Aorta (tissue), 5 donors: ENCODE measurements at regions not wholly inside any gene's neighbourhood (a gene's known extent, or its start where the extent isn't known, plus 50 kb on each side); places are given as distances from the start of the nearest gene placed in this dataset.

ENCODE experiments used
- ATAC-seq: fragments of 200-7000 bp; cut with Tn5 transposase; one replicate; pipeline ENCODE4 v1.9.1; 2022; ENCODE audit warnings: moderate library complexity; ENCODE audit not compliant: low FRiP score
- DNase-seq, 2 donors: peaks; one replicate each; pipeline ENCODE4 v3.0.0-alpha.2; 2020
- H3K27ac ChIP-seq, 2 donors: one replicate each; pipeline ENCODE4 v1.5.1; 2013; ENCODE audit warnings: low read length in 2 of 2, mild to moderate bottlenecking in 2 of 2, moderate library complexity in 2 of 2, control low read depth in 1 of 2, inconsistent platforms in 1 of 2, low read depth in 1 of 2
- H3K27me3 ChIP-seq, 2 donors: one replicate each; pipeline ENCODE4 v1.6.1; 2013; ENCODE audit warnings: control low read depth in 1 of 2, low read length in 1 of 2, mild to moderate bottlenecking in 1 of 2, moderate library complexity in 1 of 2; ENCODE audit not compliant: insufficient read depth in 2 of 2, control insufficient read depth in 1 of 2
- H3K36me3 ChIP-seq, 2 donors: one replicate each; pipeline ENCODE4 v1.6.1; 2013; ENCODE audit warnings: control low read depth in 1 of 2, low read length in 1 of 2, mild to moderate bottlenecking in 1 of 2; ENCODE audit not compliant: insufficient read depth in 2 of 2, control insufficient read depth in 1 of 2
- H3K4me1 ChIP-seq, 2 donors: one replicate each; pipeline ENCODE4 v1.6.1; 2013; ENCODE audit warnings: low read length in 2 of 2, control low read depth in 1 of 2, mild to moderate bottlenecking in 1 of 2, moderate library complexity in 1 of 2; ENCODE audit not compliant: insufficient read depth in 2 of 2, control insufficient read depth in 1 of 2
- H3K4me3 ChIP-seq, 2 donors: one replicate each; pipeline ENCODE4 v1.5.1; 2013; ENCODE audit warnings: low read length in 2 of 2, control low read depth in 1 of 2, mild to moderate bottlenecking in 1 of 2
- H3K9me3 ChIP-seq: one replicate; pipeline ENCODE4 v1.6.1; 2013; ENCODE audit warnings: mild to moderate bottlenecking, low read length; ENCODE audit not compliant: control insufficient read depth
- WGBS, 2 donors: extraction: QIAGEN DNeasy Blood & Tissue Kit; methylation state at CpG; one replicate each; pipeline ENCODE4 v1.1.7; 2013; 5-methylcytosine and 5-hydroxymethylcytosine counted together
- intact Hi-C, 2 donors: fragments of 100-400 bp; cut with DNase I; formaldehyde crosslinking; loops; one replicate each; pipeline versions ENCODE4 v1.14.2 to v1.15.0; 2022
- donor health status: healthy with polysubstance abuse.
- donor health status: Bipolar disorder and iron deficiency.
- donor health status: DM: no; HTN: no; CAD: no.
- donor health status: DM: no; HTN: no; CAD: no.
- donor health status: DM: yes; HTN: yes; CAD: no.

DNA sequence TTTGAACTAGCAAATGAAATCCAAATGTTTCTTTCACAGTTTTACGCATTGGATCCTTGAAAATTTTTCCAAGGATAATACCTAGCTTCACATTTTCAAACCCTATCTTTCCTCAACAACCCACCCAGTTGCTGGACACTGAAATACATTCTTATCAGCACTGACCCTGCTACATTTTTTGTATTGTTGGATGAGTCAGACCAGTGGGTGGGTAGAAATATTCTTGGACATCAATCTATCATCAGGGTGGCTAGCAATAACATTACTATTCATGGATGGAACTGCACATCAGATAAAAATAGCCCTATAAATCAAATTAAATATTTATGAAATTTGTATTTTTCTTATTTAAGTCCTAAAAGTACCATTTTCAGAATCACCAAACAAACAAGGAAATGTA is 407.4 kb upstream of the IZUMO3 start:
- ATAC-seq (no peak), DNase-seq (no peak)
- Histone ChIP-seq H3K9me3 (no peaks in the 10 kb centered on the region), H3K4me3 (no peak overlapping the region), H3K27me3 (no peaks in the 10 kb centered on the region), H3K4me1 (no peaks in the 10 kb centered on the region), H3K36me3 (no peaks in the 10 kb centered on the region), H3K27ac (no peak overlapping the region)
- WGBS, 2 donors = 56 to 67% methylated on average over 1 of the region's 1 CpG
- intact Hi-C loops = no loop called here

DNA sequence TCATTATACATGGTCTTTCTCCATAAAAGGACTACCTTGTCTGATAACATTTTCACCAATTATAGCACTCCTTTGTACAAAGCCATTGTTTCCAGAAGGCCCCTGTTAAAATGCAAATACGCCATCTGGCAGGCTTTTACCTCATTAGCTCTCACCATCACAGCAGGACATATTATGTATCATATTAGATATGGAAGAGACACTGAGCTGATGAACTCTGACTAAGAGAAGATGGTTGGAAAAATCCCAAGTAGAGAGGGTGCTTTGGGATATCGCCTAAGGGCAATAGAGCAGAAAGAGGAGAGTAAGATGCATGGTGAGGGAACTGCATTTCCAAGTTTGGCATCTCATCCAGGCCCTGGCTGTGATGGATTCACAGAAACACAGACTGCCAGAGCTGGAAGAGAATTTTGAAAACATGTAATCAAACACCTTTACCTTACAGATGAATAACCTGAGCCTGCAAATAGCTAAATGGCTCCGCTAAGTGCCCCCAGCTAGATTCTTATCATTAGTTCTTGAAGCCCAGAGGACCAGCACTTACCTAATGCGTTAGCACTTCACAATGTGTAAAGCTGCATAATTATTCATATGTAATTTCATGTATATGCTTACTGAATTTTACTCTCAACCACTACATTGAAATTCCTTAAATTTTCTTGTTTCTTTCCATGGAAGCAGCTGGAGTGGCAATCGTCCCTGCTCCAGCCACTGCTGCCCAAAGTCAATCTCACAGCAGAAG is 393.6 kb upstream of the IZUMO3 start:
- Histone ChIP-seq H3K27me3 (no peaks in the 10 kb centered on the region), H3K9me3 (peaks cover 1% of the 10 kb centered on the region), H3K4me3 (no peak overlapping the region), H3K27ac (no peak overlapping the region), H3K4me1 (no peaks in the 10 kb centered on the region), H3K36me3 (no peaks in the 10 kb centered on the region)
- DNase-seq = no peak
- ATAC-seq = no peak
- 71 to 72% methylated on average over 5 of the region's 5 CpGs for WGBS, 2 donors
- intact Hi-C loops = no loop called here

DNA sequence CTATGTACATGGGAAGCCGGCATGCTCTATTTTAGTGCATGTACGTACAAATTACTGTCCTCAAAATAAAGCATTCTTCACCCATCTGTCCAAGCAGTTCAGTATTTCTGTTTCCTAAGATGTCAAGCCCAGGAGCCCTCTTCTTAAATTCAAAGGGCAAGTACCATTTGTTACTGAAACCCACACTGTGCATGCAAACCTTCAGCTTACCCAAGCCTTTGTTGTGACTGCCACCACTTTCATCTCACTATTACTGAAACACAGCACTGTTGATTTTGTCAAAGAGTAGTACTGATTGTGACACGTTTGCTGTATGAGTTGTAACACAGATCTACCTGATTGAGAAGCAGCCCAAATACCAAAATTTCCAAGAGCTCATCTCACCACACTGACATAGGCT is 390.4 kb upstream of the IZUMO3 start:
- no peak overlapping the region for H3K4me3 ChIP-seq
- intact Hi-C loops = no loop called here
- no peaks in the 10 kb centered on the region for H3K27me3 ChIP-seq
- no peak for ATAC-seq
- H3K4me1 ChIP-seq = no peaks in the 10 kb centered on the region
- H3K27ac ChIP-seq = no peak overlapping the region
- H3K9me3 ChIP-seq = no peaks in the 10 kb centered on the region
- DNase-seq = no peak
- 61 to 69% methylated on average over 3 of the region's 3 CpGs for WGBS, 2 donors
- H3K36me3 ChIP-seq = no peaks in the 10 kb centered on the region

- Histone ChIP-seq H3K4me3 (no peak overlapping the region), H3K9me3 (no peaks in the 10 kb centered on the region)
- 78 to 87% methylated on average over 2 of the region's 2 CpGs for WGBS, 2 donors
Observed at GRCh38 chr9:24932785-24933184, 387.1 kb upstream of the IZUMO3 start.

DNA sequence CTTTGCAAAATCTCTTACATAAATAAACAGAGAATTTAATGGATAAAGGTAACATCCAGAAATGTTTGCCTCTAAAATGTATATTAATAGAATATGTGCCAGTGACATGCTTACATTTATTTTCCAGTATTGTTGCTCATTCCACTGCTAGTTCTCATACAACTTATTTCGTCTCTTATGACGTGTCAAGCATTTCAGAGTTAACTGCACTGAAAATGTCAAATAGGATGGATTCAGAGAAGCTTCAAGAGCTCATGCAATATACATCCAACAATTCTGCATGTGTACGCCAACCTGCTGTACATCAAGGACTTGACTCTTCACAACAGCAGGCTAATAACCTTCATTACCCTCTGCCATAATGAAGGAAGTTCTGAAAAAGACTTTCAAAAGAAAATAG is 386.2 kb upstream of the IZUMO3 start:
- Histone ChIP-seq H3K4me3 (no peak overlapping the region), H3K9me3 (no peaks in the 10 kb centered on the region), H3K27ac (no peak overlapping the region), H3K4me1 (no peaks in the 10 kb centered on the region), H3K27me3 (no peaks in the 10 kb centered on the region), H3K36me3 (no peaks in the 10 kb centered on the region)
- no peak for DNase-seq
- WGBS, 2 donors = 49 to 54% methylated on average over 3 of the region's 3 CpGs
- no peak for ATAC-seq
- intact Hi-C loops = no loop called here

More at GRCh38 chr9:24932785-24933184, 387.1 kb upstream of the IZUMO3 start:
- Histone ChIP-seq H3K27me3 (no peaks in the 10 kb centered on the region), H3K27ac (no peak overlapping the region), H3K36me3 (no peaks in the 10 kb centered on the region), H3K4me1 (no peaks in the 10 kb centered on the region)
- intact Hi-C loops = no loop called here
- no peak for DNase-seq
- no peak for ATAC-seq

DNA sequence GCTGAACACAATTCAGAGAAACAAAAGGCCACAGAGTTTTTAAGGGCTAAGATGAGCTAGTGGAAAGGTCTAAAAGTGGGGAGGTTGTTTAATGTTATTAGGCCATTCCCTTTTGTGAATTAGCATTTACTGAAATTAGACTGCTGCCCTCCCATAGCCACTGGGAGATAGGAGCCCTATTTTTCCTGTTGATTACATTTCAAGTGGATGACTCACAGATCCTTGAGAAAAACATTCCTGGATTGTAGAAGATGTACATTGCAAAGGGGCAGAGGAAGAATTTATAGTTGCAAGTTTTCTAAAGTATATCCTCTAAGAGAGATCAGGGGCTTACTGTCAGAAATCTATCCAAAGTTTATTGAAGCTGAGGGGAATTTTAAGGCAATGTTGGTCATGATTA is 367.1 kb upstream of the IZUMO3 start:
- H3K4me1 ChIP-seq = no peaks in the 10 kb centered on the region
- no peaks in the 10 kb centered on the region for H3K27me3 ChIP-seq
- H3K9me3 ChIP-seq = no peaks in the 10 kb centered on the region
- ATAC-seq (no peak), DNase-seq (no peak)
- H3K36me3 ChIP-seq = no peaks in the 10 kb centered on the region
- no peak overlapping the region for H3K4me3 ChIP-seq
- H3K27ac ChIP-seq = no peak overlapping the region
- intact Hi-C loops = no loop called here

GRCh38 chr9:24901319-24901718 is 355.6 kb upstream of the IZUMO3 start:
- intact Hi-C loops = no loop called here

GRCh38 chr9:24900179-24900578 is 354.5 kb upstream of the IZUMO3 start:
- DNase-seq = no peak
- H3K36me3 ChIP-seq = no peaks in the 10 kb centered on the region
- no peaks in the 10 kb centered on the region for H3K4me1 ChIP-seq
- intact Hi-C loops = no loop called here
- no peaks in the 10 kb centered on the region for H3K9me3 ChIP-seq
- no peak for ATAC-seq
- H3K4me3 ChIP-seq = no peak overlapping the region
- H3K27me3 ChIP-seq = no peaks in the 10 kb centered on the region
- H3K27ac ChIP-seq = no peak overlapping the region

More at GRCh38 chr9:24901319-24901718, 355.6 kb upstream of the IZUMO3 start:
- Histone ChIP-seq H3K27me3 (no peaks in the 10 kb centered on the region), H3K4me3 (no peak overlapping the region), H3K36me3 (no peaks in the 10 kb centered on the region), H3K9me3 (no peaks in the 10 kb centered on the region), H3K4me1 (no peaks in the 10 kb centered on the region), H3K27ac (no peak overlapping the region)
- DNase-seq (no peak), ATAC-seq (no peak)

DNA sequence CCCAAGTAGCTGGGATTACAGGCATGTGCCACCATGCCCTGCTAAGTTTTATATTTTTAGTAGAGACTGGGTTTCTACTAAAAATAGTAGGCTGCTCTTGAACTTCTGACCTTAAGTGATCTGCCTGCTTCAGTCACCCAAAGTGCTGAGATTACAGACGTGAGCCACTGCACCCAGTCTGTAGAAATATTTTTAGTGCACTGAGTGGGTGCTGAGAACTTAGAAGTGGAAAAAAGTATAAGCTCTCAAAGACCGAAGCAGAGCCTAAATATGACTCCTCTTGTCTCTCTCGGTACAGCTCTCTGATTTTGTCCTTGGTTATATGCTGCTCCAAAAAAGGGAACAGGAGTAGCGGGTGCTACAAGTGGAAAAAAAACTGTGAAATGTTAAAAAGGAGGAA is 353.8 kb upstream of the IZUMO3 start:
- no peak overlapping the region for H3K27ac ChIP-seq
- ATAC-seq = no peak
- H3K9me3 ChIP-seq = peaks cover 1% of the 10 kb centered on the region
- no peaks in the 10 kb centered on the region for H3K27me3 ChIP-seq
- no peak for DNase-seq
- no peak overlapping the region for H3K4me3 ChIP-seq
- H3K4me1 ChIP-seq = no peaks in the 10 kb centered on the region
- WGBS, 2 donors = 26 to 30% methylated on average over 4 of the region's 4 CpGs
- intact Hi-C loops = no loop called here
- H3K36me3 ChIP-seq = no peaks in the 10 kb centered on the region
